ENCODE measurements at regions not wholly inside any gene's neighbourhood (a gene's known extent, or its start where the extent isn't known, plus 50 kb on each side); places are given as distances from the start of the nearest gene placed in this dataset.
"Not testable (repeated sequence)": the region's sequence is repeated elsewhere in the genome, so short reads cannot be mapped to it uniquely, and the experiment has no call there.

DNA sequence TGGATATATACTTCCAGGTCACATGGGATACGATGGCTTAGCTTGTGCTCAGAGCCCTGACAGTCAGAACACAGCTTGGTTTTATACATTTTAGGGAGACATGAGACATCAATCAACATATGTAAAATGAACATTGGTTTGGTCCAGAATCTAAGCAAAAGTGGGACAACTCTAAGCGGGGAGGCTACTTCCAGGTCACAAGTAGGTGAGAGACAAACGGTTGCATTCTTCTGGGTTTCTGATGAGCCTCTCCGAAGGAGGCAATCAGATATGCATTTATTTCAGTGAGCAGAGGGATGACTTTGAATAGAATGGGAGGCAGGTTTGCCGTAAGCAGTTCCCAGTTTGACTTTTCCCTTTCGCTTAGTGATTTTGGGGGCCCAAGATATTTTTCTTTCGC lies 250.1 kb upstream of the DIO3 start:
- TF ChIP-seq, protein P1, sequence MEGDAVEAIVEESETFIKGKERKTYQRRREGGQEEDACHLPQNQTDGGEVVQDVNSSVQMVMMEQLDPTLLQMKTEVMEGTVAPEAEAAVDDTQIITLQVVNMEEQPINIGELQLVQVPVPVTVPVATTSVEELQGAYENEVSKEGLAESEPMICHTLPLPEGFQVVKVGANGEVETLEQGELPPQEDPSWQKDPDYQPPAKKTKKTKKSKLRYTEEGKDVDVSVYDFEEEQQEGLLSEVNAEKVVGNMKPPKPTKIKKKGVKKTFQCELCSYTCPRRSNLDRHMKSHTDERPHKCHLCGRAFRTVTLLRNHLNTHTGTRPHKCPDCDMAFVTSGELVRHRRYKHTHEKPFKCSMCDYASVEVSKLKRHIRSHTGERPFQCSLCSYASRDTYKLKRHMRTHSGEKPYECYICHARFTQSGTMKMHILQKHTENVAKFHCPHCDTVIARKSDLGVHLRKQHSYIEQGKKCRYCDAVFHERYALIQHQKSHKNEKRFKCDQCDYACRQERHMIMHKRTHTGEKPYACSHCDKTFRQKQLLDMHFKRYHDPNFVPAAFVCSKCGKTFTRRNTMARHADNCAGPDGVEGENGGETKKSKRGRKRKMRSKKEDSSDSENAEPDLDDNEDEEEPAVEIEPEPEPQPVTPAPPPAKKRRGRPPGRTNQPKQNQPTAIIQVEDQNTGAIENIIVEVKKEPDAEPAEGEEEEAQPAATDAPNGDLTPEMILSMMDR (IDR thresholded peaks at IDR 0.05; ENCODE audit: insufficient read depth, low read depth, low read length): not testable (repeated sequence)
- TF ChIP-seq EZH2 (IDR thresholded peaks at IDR 0.05; ENCODE audit: insufficient read depth, low read length): not testable (repeated sequence)

Measured in astrocyte (in vitro differentiated cells and primary cell).